ENCODE measurements at regions not wholly inside any gene's neighbourhood (a gene's known extent, or its start where the extent isn't known, plus 50 kb on each side); places are given as distances from the start of the nearest gene placed in this dataset.

DNA sequence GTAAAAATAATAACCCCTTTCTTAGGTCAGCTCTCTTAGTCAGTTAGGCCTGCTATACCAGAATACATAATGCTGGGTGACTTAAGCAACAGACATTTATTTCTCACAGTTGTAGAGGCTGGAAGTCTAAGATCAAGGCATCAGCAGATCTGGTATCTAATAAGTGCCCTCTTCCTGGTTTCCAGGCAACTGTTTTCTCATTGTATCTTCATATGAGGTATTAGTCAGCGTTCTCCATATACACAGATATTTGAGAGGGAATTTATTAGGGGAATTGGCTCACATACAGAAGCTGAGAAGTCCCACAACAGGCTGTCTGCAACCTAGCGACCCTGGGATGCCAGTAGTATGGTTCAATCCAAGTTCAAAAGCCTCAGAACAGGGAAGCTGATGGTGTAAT, 896.0 kb downstream of the GALC start:
- DNase-seq (ENCODE audit: low read depth): no peak

DNA sequence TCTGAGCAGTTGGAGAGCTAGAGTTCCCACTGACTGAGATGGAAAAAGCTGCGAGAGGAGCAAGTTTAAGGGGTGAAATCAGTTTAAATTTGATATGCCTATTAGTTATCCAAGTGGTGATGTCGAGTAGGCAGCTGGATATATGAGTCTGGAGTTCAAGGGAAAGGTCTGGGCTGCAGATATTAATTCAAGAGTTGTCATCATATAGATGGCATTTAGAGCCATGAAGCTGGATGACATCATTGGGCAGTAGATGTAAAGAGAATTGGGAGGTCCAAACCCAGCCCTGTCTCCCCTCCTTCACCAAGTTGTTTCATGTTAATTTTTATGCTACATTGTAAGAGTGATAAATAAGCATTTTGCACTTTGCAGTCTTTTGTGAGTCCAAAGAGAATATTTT, 898.1 kb downstream of the GALC start:
- no peak for DNase-seq (ENCODE audit: low read depth)

DNA sequence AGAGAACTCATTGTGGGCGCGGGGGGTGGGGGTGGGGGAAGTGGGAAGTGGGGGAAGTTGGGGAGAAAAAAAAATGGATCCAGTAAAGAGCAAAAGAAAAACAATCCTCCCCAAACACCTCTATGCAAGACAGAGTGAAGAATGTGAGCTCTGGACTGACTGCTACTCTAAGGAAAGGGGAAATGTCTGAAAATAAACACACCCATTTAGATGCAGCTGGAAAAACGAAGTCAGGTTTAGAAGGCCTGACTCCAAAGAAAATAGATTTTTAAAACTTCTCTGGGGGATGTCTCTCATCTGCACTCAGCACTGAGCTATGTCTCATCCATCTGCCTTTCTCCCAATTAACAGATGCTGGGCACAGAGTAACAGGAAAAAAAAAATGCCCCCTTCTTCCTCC, 904.4 kb downstream of the GALC start:
- DNase-seq (ENCODE audit: low read depth): no peak

DNA sequence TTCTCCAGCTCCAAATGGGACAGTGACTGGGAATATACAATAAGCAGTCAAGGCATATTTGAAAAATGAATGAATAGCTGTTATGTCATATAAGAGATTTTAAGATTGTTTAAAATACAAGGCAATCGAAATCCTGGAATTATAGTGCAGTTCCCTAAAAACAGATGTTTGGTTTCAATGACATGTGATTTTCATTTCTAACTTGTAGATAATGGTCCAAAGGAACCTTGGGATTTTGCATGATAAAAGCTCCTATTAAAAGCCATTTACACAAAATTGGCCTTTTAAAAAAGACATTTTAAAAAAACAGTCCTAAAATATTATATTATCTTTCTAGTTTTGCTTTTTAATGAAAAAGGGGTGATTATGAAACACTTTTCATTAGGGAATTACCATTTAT, 905.1 kb downstream of the GALC start:
- DNase-seq (ENCODE audit: low read depth): no peak

DNA sequence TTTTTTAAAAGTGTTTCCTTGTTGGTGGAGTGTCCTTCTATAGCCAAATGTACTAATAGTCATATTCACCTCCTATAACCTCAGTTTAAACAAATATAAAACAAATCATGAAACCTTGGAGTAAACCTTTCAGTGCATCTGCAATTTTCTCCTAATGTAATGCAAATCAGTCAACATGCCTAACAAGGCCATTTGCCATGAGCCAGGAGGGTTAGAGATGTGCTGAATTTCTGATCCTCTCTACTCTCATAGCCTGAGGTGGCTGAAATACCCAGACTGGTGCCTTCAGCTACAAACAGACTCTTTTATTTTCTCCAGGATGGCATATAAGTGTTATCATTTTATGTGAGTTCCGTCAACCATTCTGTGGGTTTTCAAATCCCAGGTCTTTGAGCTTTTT, 908.1 kb downstream of the GALC start:
- DNase-seq (ENCODE audit: low read depth): no peak

DNA sequence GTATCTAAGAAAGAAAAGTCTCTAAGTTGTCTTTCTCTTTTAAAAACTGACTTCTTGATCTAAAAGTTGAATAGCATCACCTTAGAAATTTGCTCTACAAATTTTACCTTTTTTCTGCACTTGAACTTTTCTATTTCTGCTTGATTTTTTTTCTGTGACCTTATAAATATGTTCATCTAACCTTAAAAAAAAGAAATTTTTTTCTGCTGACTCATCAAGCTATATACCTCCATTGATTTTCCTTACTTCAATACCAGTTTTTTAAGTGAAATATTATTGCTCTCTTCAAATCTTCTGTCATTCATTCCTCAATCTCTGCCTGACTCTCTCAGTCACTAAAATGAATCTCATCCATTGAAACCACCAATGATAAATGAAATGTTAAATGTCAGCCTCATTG, 910.1 kb downstream of the GALC start:
- DNase-seq (ENCODE audit: low read depth): no peak

DNA sequence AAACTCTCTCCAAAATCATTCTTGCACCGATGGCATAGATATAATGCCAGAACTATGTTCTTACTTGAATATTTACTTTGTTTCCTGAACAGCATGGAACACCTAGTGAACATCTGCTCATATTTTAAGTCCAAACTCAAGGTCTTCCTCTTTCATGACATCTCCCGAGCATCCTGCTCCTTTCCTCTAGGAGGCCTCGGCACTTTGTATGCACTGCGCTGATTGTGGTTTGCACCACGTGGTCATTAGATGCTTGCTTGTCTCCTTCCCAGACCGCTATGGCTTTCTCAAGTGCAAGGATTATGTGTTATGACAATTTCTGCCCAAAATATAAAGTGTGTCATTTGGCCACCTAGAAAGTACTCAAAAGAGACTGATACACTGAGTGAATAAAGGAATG, 912.0 kb downstream of the GALC start:
- DNase-seq (ENCODE audit: low read depth): no peak

DNA sequence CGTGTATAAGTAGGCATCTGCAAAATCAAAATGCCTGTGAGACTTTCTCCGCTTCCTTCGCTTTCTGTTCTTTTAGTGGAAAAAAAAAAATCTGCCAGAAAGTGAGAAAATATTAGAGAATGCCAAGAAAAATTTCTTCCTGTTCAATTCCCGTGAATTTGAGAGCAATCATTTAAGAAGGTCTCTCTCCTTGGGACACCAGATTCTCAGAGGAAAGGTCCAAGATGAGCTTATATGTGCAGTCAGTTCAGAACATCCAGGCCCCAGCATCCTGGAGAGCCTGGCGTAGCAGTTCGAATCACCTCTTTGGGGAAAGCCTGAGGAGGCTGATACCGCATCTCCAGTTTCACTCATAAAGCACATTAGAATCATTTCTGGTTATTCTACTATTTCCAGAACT, 912.8 kb downstream of the GALC start:
- no peak for DNase-seq (ENCODE audit: low read depth)

DNA sequence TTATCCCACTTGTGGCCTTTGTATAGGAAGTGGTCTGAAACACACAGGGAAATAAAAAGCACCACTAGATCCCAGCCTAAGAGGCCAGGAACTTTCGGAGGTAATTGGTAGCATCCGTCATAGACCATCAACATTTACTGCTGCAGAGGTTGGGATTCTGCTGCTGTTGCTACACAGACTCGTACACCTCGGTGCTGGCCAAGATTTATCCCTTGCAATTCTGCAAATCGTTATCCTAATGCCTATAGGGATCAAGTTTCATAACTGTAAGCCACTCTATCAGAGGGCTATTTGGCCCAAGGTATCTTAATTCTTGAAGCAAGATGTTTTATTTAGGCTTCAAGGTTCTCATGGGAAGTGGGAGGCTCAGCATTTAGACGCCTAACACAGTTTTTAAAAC, 913.6 kb downstream of the GALC start:
- DNase-seq (ENCODE audit: low read depth): no peak

DNA sequence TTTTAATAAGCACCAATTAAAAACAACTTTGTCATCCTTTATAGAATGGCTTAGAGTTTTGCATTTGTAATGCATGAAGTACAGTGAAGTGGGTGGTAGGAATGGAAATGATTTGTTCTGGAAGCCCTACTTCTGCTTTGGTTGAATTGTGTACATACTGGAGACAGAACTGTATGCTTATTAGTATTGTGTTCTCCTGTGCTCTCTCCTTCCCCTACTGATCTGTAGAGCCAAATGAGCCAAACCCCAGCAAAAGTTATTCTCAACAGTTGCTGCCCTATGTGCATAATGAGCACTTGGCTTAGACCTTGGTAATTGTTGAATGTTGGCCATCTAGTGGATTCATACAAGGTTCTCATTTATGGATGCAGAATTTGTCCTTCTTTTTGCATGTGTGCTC, 916.1 kb downstream of the GALC start:
- no peak for DNase-seq (ENCODE audit: low read depth)

DNA sequence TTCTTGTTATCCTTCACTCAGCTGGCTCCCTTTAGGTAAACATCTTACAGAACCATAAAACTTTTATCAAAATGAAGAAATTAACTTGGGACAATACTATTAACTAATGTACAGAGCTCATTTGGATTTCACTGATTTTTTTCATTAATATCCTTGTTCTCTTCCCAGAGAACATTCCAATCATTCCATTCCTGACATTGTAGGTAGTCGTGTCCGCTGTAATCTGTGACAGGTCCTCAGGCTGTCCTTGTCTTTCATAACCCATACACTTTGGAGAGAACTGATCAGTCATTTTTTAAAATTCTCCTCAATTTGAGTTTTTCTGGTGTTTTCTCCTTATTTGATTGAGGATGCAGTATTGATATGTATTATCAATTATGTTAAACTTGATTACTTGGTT, 916.8 kb downstream of the GALC start:
- DNase-seq (ENCODE audit: low read depth): no peak

DNA sequence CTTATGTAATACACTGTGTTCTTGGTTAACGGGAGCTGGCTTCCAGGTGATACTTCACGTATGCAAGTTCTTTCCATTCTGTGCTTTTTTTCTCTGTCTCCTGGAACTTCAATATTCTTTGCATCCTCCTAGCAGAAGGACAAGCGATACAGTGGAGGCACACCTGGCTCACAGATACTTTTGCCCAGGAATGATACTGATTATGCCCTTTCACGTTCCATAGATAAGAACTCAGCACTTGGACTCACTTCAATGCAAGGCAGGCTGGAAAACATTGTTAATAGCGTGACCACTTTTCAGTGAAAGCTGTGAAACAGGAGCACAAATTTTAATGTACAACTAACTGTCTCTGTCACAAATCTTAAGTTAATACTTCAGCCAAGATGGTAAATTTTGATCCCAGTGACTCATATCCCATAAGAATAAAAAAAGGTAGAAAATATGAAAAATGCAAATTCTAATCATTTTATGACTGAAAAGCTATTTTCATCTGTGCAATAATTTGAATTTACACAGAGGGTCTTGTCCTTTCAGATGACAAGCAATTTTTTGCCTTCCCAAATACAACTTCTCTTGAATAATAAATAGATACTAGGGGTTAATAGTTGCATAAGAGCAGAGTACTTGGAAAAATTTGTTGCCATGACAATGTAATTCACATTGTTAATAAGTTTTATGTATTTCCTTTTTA, 919.0 kb downstream of the GALC start:
- no peak for DNase-seq (ENCODE audit: low read depth)

DNA sequence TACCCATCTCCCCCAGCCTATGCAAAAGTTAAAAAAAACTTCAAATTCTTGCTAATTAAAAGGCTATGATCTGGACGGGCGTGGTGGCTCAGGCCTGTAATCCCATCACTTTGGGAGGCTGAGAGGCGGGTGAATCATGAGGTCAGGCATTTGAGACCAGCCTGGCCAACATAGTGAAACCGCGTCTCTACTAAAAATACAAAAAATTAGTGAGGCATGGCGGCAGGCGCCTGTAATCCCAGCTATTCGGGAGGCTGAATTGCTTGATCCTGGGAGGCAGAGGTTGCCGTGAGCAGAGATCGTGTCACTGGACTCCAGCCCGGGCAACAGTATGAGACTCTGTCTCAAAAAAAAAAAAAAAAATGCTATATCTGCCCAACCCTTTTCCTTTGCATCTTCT, 925.4 kb downstream of the GALC start:
- DNase-seq (ENCODE audit: low read depth): no peak

DNA sequence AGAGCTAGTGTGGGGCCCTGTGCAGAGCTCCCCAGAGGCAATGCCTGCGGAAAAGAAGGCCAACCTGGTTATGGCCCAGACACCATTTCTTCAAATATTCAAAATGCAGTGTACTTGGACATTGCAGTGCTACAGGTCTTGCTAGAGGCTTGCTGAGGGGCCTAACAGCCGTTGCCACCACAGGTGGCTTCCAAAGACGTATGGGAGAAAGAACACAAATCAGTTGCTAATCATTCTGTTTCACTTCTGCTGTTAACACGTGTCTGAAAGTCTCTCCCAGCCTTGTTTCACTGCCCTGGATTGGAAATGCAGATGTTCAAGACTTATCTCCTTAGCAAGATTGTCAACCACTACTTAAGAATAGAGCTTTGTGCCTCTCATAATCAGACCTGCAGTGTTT, 925.9 kb downstream of the GALC start:
- no peak for DNase-seq (ENCODE audit: low read depth)

DNA sequence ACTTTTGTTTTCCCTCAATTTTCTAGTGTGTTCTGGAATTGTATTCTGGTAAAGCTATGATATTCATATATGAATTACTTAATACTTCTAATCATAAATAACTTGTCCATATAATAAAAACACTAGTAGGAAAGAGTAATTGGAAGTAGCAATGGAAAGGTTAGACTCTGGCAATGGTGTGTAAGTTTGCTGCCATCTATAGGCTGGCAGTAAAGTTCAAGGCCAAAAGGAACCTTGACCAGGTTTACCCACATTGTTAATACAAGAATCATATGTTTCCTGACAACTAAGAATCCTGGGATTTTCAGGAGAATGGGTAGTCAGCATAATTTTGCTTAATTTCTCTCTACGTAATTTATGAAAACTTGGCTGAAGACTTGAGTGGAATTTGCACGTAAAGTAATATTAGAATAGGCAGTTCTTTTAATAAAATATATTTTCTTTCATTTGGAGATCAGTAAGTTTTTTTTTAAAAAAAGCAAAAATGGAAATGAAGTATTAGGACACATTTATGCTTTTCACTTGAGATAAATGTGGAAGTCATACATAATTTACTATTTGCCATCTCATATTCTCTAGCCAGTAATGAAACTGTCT, 926.7 kb downstream of the GALC start:
- no peak for DNase-seq (ENCODE audit: low read depth)

DNA sequence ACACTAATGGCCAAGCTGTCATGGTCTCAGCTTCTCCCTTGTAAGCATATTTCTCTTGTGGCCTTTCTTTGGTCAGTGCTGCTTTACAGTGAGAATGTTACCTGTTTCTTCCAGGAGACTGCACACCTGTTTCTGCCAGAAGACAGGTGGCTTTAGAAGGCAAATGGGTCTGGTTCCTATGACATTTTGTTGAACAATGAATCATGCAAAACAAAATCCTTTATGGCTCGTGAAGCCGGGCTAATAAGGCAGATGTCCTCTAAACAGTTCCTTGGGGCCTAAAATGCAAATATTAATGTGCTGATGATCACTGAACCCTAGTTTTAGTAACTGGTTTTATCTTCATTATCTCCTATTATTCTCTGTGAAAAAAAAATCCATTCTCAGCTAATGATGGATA, 927.6 kb downstream of the GALC start:
- no peak for DNase-seq (ENCODE audit: low read depth)

DNA sequence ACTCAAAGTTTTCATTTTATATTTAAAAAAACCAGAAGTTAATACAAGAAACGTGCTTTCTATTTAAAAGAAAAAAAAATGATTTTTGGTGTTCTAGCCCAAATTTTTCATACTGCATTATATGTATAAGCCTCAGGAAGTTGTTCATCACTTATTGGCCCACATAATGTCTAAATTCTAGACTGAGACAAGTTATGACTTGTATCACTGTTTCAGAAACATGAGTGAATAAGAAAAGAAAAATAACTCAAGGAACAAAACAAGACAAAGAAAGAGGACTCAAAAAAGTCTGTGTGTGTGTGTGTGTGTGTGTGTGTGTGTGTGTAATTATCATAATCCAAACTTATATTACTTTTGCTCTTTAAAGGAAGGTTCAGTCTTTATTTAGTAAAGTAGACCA, 929.8 kb downstream of the GALC start:
- DNase-seq (ENCODE audit: low read depth): no peak

DNA sequence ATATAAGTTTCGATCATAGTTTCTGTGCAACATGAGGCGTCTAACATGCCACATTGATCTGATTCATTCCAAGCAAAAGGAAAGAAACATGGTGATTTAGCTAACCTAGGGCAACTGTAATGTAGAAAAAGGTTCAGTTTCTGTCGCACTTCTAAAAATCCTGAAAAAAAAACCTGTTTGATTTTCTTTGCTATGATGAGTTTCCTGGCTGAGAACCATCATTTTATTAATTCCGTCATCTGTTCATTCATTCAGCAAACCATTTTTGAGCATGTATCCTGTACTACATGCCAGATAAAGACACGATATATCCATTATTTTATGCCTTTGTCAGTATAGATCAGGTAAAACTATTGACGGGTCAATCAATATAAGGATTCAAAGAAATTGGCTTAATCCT, 932.6 kb downstream of the GALC start:
- DNase-seq (ENCODE audit: low read depth): no peak

DNA sequence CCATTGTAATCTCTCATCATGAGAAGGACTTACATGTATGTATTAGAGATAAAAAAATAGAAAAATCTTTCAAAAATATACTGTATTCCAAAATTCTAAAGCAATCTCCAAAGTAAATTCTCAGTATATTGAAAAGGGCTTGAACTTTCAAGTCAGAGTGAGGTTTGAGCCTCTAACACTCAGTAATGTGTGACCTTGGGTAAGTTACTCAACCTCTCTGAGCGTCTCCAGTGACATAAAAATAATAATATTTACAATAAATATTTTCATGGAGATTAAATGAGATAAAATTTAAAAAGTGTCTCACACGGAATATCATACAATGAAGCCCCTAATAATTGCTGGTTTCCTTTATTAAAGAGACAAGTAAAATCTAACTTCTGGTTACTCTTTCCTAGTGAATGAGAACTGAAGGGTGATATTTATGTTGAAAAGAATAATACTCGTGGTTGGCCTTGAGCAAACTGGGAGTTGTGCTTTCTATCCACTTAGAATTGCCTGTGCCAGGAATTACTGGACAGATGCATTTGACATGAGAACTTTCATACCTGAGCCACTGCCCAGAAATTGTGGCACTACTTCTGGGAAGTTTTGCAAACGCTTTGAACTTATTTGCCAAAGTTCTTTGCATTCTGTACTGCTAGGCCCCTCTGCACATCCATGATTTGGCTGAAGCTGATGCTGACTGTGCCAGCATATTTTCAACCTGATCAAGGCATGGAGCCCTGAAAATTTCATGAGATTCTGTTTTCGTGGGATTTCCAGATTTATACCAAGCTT, 933.7 kb downstream of the GALC start:
- DNase-seq (ENCODE audit: low read depth): no peak

DNA sequence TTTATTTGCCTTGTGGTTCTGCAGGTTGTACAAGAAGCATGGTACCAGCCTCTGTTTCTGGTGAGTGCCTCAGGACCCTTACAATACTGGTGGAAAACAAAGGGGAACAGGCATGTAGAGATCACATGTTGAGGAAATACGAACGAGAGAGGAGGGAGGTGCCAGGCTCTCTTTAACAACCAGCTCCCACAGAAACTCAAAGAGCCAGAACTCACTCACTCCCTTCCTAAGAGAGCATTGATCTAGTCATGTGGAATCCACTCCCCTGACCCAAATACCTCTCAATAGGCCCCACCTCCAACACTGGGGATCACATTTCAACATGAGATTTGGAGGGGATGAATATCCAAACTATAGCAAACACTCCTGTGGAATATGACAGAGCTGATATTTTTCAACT, 938.0 kb downstream of the GALC start:
- DNase-seq (ENCODE audit: low read depth): no peak

DNA sequence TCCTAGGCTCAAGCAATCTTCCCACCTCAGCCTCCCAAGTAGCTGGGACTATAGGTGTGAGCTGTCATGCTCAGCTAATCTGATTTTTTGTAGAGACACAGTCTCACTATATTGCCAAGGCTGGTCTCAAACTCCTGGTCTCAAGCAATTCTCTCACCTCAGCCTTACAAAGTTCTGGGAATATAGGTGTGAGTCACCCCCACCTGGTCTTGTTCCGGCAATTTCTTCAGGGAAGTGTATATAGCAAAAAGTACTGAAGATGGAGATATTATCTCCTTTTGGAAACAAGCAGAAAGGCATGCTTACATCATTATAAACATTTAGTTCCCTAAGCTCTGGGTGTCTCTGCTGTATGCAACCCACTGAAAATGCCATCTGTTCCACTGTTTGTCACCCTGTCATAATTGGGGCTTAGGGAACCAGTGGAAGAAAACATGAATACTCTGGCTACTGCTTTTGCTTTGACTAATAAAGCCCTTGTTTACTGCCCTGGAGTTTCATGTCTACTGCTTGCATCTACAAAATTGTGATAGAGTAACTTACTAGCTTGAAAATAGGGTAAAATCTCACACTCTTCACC, 940.2 kb downstream of the GALC start:
- no peak for DNase-seq (ENCODE audit: low read depth)

DNA sequence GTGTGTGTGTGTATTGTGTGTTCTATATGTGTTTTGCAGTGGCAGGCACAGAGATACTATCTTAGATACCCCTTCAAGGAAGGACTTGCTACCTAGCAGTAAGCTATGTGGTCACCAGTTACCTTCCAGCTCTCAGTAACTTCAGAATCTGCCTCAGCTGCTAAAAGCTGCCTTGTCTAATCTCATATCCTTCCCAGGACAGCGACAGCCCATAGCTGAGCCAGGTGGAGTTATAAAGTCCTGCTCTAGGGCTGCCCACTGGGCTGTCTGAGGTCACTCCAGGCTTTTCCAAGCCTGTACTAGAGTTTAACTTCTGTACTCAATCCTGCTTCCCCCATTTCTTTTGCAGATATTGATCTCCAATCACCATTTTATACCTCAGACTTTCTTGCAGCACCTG, 942.6 kb downstream of the GALC start:
- DNase-seq (ENCODE audit: low read depth): no peak

DNA sequence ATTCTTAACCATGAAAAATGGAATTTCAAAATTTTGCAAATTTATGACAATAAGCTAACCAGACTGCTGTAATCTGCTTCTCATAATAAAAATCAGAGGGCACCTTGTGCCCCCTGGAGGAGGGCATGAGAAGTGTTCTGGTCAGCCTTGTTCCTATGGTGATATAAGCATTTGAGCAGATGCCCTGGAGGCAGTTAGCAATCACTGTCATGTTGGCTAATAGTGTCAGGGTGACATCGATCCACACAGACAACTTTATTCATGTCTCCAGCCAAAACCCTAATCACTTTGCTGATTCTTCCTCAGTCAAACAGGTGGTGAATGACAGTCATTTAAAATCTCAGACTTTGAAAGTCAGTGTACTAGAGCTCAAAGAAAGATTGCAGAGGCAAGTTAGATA, 943.0 kb downstream of the GALC start:
- DNase-seq (ENCODE audit: low read depth): no peak

All from stimulated activated CD8-positive, alpha-beta memory T cell treated with anti-CD3 and anti-CD28 coated beads, Interleukin-12 subunit alpha, Interleukin-12 subunit beta, amount 100 ng/mL, for 4 hours (primary cell).